Parathyroid adenoma (tissue), 2 donors: ENCODE measurements at regions not wholly inside any gene's neighbourhood (a gene's known extent, or its start where the extent isn't known, plus 50 kb on each side); places are given as distances from the start of the nearest gene placed in this dataset.

Experiments
- H2AFZ ChIP-seq: fragments of 300-600 bp; sonication (generic); one replicate; pipeline ENCODE4 v1.7.0; 2017; ENCODE audit warnings: antibody characterized with exemption, mild to moderate bottlenecking
- H3K27ac ChIP-seq: fragments of 300-600 bp; sonication (generic); one replicate; pipeline ENCODE4 v1.7.0; 2017
- H3K27me3 ChIP-seq: fragments of 300-600 bp; sonication (generic); one replicate; pipeline ENCODE4 v1.7.0; 2017; ENCODE audit warnings: low read length; ENCODE audit not compliant: control insufficient read depth, insufficient read depth
- H3K36me3 ChIP-seq: fragments of 300-600 bp; sonication (generic); one replicate; pipeline ENCODE4 v1.7.0; 2017; ENCODE audit warnings: low read length; ENCODE audit not compliant: control insufficient read depth, insufficient read depth
- H3K4me1 ChIP-seq: fragments of 300-600 bp; sonication (generic); one replicate; pipeline ENCODE4 v1.7.0; 2017; ENCODE audit warnings: control low read depth
- H3K4me2 ChIP-seq: fragments of 300-600 bp; sonication (generic); one replicate; pipeline ENCODE4 v1.7.0; 2017; ENCODE audit warnings: low read length
- H3K4me3 ChIP-seq: fragments of 300-600 bp; sonication (generic); one replicate; pipeline ENCODE4 v1.7.0; 2017; ENCODE audit warnings: low read depth, low read length
- H3K79me2 ChIP-seq: fragments of 300-600 bp; sonication (generic); one replicate; pipeline ENCODE4 v1.7.0; 2017; ENCODE audit warnings: control low read depth
- H3K9ac ChIP-seq: fragments of 300-600 bp; sonication (generic); one replicate; pipeline ENCODE4 v1.7.0; 2017; ENCODE audit warnings: mild to moderate bottlenecking
- H3K9me3 ChIP-seq: fragments of 300-600 bp; sonication (generic); one replicate; pipeline ENCODE4 v1.7.0; 2017; ENCODE audit warnings: low read length; ENCODE audit not compliant: control insufficient read depth
- CTCF ChIP-seq: fragments of 300-600 bp; sonication (generic); IDR thresholded peaks from one replicate; pipeline ENCODE4 v1.7.0; 2017; ENCODE audit warnings: antibody characterized with exemption, mild to moderate bottlenecking
- donor health status: primary hyperparathyroidism.

- TF ChIP-seq CTCF: no peak
- Histone ChIP-seq H3K79me2 (no peaks in the 10 kb centered on the region), H2AFZ (no peak overlapping the region), H3K4me3 (no peak overlapping the region), H3K36me3 (no peaks in the 10 kb centered on the region), H3K27ac (no peak overlapping the region), H3K4me1 (no peaks in the 10 kb centered on the region), H3K9ac (no peak overlapping the region), H3K4me2 (no peak overlapping the region), H3K9me3 (no peaks in the 10 kb centered on the region), H3K27me3 (no peaks in the 10 kb centered on the region)
Observed at GRCh38 chr4:60934566-60935295, 265.4 kb upstream of the ADGRL3 start.

GRCh38 chr4:60938181-60938580, 261.9 kb upstream of the ADGRL3 start:
- TF ChIP-seq CTCF: no peak
- no peaks in the 10 kb centered on the region for H3K27me3 ChIP-seq
- H3K9ac ChIP-seq: no peak overlapping the region
- no peaks in the 10 kb centered on the region for H3K4me1 ChIP-seq
- H3K4me3 ChIP-seq: no peak overlapping the region
- no peaks in the 10 kb centered on the region for H3K36me3 ChIP-seq
- H3K79me2 ChIP-seq: no peaks in the 10 kb centered on the region
- no peak overlapping the region for H3K27ac ChIP-seq
- H3K9me3 ChIP-seq: no peaks in the 10 kb centered on the region
- no peak overlapping the region for H3K4me2 ChIP-seq
- no peak overlapping the region for H2AFZ ChIP-seq

GRCh38 chr4:60938621-60939020, 261.5 kb upstream of the ADGRL3 start:
- Histone ChIP-seq H3K9ac (no peak overlapping the region), H3K4me2 (no peak overlapping the region), H2AFZ (no peak overlapping the region), H3K4me1 (no peaks in the 10 kb centered on the region), H3K27me3 (no peaks in the 10 kb centered on the region), H3K4me3 (no peak overlapping the region), H3K36me3 (no peaks in the 10 kb centered on the region), H3K9me3 (no peaks in the 10 kb centered on the region), H3K27ac (no peak overlapping the region), H3K79me2 (no peaks in the 10 kb centered on the region)
- TF ChIP-seq CTCF: no peak

GRCh38 chr4:60944060-60944459, 256.1 kb upstream of the ADGRL3 start:
- H3K9me3 ChIP-seq: no peaks in the 10 kb centered on the region
- H3K9ac ChIP-seq: no peak overlapping the region
- H2AFZ ChIP-seq: no peak overlapping the region
- no peak overlapping the region for H3K4me2 ChIP-seq
- H3K27me3 ChIP-seq: no peaks in the 10 kb centered on the region
- H3K27ac ChIP-seq: no peak overlapping the region
- no peak overlapping the region for H3K4me3 ChIP-seq
- no peaks in the 10 kb centered on the region for H3K36me3 ChIP-seq
- H3K79me2 ChIP-seq: no peaks in the 10 kb centered on the region
- H3K4me1 ChIP-seq: no peaks in the 10 kb centered on the region
- TF ChIP-seq CTCF: no peak

- no peak overlapping the region for H3K4me3 ChIP-seq
- no peak overlapping the region for H3K27ac ChIP-seq
- no peak overlapping the region for H2AFZ ChIP-seq
- no peaks in the 10 kb centered on the region for H3K36me3 ChIP-seq
- H3K9ac ChIP-seq: no peak overlapping the region
- no peaks in the 10 kb centered on the region for H3K9me3 ChIP-seq
- no peaks in the 10 kb centered on the region for H3K79me2 ChIP-seq
- no peak overlapping the region for H3K4me2 ChIP-seq
- H3K27me3 ChIP-seq: no peaks in the 10 kb centered on the region
- H3K4me1 ChIP-seq: no peaks in the 10 kb centered on the region
- no peak for TF ChIP-seq CTCF
Observed at GRCh38 chr4:60945641-60946040, 254.5 kb upstream of the ADGRL3 start.
